ENCODE measurements at regions not wholly inside any gene's neighbourhood (a gene's known extent, or its start where the extent isn't known, plus 50 kb on each side); places are given as distances from the start of the nearest gene placed in this dataset.
"Not testable (repeated sequence)": the region's sequence is repeated elsewhere in the genome, so short reads cannot be mapped to it uniquely, and the experiment has no call there.

DNA sequence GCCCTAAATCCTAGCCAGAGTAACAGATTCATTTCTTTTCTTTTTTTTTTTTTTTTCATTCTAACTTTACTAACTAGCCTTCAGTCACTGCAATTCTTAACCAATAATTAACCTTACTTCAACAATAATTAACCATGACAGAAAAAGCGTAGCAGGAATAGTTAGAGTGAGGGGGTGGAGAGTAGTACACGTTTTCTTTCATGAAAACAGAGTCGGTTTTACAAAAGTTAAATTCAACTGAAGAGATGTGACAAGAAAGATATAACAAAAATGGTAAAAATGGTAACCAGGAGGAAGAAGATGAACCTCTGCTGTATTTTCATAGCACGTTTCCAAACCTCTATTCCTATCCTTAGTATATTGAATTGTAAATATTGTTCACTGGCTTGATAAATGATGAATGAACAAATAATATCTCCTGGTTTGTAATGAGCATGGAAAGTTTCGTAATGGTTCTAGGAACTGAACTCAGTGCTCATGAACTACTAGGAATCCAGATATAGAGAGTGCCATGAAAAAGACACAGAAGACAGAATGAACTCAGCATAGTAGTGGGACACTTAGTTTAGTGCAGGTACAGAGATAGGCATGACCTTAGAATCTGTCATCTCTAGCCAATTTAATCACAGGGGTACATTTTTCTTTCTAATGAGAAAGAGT is 116.5 kb upstream of the ANO5 start:
- DNase-seq, result no peak

- DNase-seq, result no peak
Observed at GRCh38 chr11:22078063-22078462, 114.8 kb upstream of the ANO5 start.

- no peak for DNase-seq
Observed at GRCh38 chr11:22079133-22079872, 113.6 kb upstream of the ANO5 start.

DNA sequence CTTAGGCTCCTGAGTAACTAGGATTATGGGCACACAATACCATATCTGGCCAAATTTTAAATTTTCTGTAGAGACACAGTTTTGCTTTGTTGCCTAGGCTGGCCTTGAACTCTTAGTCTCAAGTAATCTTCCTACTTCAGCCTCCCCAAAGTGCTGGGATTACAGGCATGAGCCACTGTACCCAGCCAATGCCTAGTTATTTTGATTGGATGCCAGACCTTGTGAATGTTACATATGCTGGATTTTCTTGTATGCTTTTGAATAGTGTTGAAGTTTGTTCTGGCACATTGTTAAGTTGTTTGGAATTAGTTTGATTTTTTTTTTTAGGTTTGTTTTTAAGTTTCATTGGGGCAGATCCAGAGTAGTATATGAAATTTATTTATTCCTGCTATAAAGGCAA is 110.7 kb upstream of the ANO5 start:
- DNase-seq, result no peak

GRCh38 chr11:22082788-22083187 is 110.1 kb upstream of the ANO5 start:
- no peak for DNase-seq

DNA sequence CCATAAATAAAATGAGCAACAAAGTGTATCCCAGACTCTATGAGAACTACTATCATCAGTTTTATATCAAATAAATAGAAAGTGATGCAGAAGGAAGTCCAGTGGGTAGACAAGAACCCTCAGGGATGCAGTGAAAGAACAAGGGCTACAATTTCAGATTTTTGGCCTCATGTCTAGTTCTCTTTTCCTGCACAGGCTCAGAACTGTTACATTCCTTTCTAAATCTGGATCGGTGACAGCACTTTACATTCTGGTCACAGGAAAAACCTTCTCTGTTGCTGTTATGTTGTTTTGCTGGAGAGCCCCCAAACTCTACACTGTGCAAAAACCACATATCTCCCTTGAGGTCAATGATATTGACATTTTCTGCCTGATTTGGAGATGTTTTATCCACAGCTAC is 108.8 kb upstream of the ANO5 start:
- DNase-seq, result no peak

- no peak for DNase-seq
Observed at GRCh38 chr11:22084564-22084963, 108.3 kb upstream of the ANO5 start.

DNA sequence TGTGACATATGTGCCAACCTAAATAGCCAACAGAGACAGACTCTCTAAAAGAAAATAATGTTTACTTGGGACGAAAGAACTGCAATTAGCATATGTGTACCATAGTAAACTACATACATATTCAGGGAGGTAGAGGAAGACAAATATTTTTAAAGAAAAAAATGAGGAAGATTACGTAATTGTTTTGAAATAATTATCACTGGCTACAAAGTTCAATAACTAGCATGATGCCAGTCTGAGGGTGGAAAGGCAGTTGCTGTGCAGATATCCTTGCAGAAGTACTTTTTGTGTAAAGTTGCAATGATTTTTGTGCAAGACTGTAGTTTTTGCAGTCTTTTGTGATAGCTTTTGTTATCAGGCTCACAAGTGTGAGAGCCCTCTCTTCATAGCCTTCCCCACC is 103.3 kb upstream of the ANO5 start:
- no peak for DNase-seq

GRCh38 chr11:22106566-22106965 is 86.3 kb upstream of the ANO5 start:
- no peak for DNase-seq

GRCh38 chr11:22115470-22116029 is 77.3 kb upstream of the ANO5 start:
- no peak for DNase-seq

DNA sequence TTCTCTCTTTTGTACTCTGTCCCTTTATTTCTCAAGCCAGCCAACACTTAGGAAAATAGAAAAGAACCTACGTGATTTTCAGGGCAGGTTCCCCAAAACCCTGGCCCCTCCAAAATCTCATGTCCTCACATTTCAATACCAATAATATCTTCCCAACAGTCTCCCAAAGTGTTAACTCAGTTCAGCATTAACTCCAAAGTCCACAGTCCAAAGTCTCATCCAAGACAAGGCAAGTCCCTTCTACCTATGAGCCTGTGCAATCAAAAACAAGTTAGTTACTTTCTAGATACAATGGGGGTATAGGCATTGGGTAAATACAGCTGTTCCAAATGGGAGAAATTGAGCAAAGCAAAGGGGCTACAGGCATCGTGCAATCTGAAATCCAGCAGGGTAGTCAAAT is 64.9 kb upstream of the ANO5 start:
- DNase-seq, result not testable (repeated sequence)

DNA sequence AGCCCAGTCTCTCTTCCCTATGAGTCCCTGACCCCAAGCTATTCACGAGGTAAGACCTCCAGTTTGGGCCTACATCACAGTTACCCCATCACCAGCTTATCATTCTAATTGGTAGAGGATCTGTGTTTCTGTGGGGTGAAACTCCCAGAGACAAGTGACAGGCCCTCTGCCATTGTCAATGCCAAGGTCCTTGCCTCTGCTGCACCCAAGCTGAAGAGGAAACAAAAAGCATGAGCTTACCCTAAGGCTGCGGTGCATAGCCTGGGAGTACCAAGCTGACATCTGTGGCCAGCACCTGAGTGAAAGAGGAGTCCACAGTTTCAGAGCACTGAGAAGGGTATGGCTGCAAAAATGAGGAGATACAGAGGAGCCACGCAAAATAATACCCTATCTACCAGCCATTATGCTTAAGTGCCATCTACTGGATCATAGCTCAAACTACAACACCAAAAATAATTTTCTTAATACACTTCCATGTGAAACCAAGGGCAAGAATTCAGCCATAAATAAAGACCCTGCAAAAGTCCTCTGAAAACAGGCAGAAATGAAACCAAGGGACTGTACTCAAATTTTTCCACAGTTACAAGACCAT is 62.3 kb upstream of the ANO5 start:
- no peak for DNase-seq

GRCh38 chr11:22133776-22134175 is 59.1 kb upstream of the ANO5 start:
- no peak for DNase-seq

GRCh38 chr11:22138264-22138663 is 54.6 kb upstream of the ANO5 start:
- DNase-seq, result no peak

All from T-helper 2 cell (primary cell).